ENCODE measurements at regions not wholly inside any gene's neighbourhood (a gene's known extent, or its start where the extent isn't known, plus 50 kb on each side); places are given as distances from the start of the nearest gene placed in this dataset.

DNA sequence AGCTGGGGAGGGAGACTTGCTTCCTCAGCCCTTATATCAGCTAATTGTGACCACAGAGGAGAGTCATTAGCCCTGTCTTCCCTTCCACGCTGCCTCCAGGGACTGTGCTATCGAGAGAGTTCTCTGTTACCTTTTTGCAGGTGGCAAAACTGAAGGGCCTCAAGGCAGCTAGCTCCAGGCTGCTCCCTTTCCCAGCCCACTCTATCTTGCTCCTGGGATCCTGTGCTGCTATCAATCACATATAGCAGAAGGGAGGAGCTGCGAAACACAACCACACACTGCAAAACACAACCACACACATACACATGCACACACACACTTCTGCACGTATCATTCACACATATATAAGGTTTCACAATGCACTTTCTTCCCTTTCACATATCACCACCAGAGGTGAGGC, 205.3 kb upstream of the MTNR1B start:
- Histone ChIP-seq H3K27me3 (no peaks in the 10 kb centered on the region), H3K4me3 (no peak overlapping the region), H3K9me3 (no peaks in the 10 kb centered on the region), H3K27ac (no peak overlapping the region), H3K36me3 (no peaks in the 10 kb centered on the region), H3K4me1 (peaks cover 0 to 11% (median 4%) of the 10 kb centered on the region in 4 donors)
- WGBS, 5 donors = 77 to 84% (median 81%) methylated on average over 4 of the region's 4 CpGs
- no peak for DNase-seq
- intact Hi-C loops (cut with DNase I; ENCODE audit: low total_unique reads) = no loop called here
- TF ChIP-seq POLR2A (IDR thresholded peaks at IDR 0.05) (no peak), EP300 (IDR thresholded peaks at IDR 0.05) (no peak), POLR2AphosphoS5 (IDR thresholded peaks at IDR 0.05) (no peak), CTCF (IDR thresholded peaks at IDR 0.05) (no peak)

GRCh38 chr11:92765082-92765840, 204.2 kb upstream of the MTNR1B start:
- no peak for TF ChIP-seq EP300 (IDR thresholded peaks at IDR 0.05)
- TF ChIP-seq CTCF (IDR thresholded peaks at IDR 0.05) = no peak
- TF ChIP-seq POLR2A (IDR thresholded peaks at IDR 0.05) = no peak
- TF ChIP-seq POLR2AphosphoS5 (IDR thresholded peaks at IDR 0.05) = no peak
- no peaks in the 10 kb centered on the region for H3K9me3 ChIP-seq
- H3K36me3 ChIP-seq = no peaks in the 10 kb centered on the region
- intact Hi-C loops (cut with DNase I; ENCODE audit: low total_unique reads) = no loop called here
- no peaks in the 10 kb centered on the region for H3K27me3 ChIP-seq
- H3K4me3 ChIP-seq = peak overlapping the region in 1 of 4 donors; percentile 22
- peak in 1 of 2 donors; percentile 44 for DNase-seq
- H3K4me1 ChIP-seq = peaks cover 0 to 11% (median 4%) of the 10 kb centered on the region in 4 donors
- H3K27ac ChIP-seq = no peak overlapping the region
- WGBS, 5 donors = 71 to 83% (median 80%) methylated on average over 9 of the region's 9 CpGs

- TF ChIP-seq POLR2A (IDR thresholded peaks at IDR 0.05) (no peak), POLR2AphosphoS5 (IDR thresholded peaks at IDR 0.05) (no peak), EP300 (IDR thresholded peaks at IDR 0.05) (no peak), CTCF (IDR thresholded peaks at IDR 0.05) (no peak)
- Histone ChIP-seq H3K27ac (no peak overlapping the region), H3K36me3 (no peaks in the 10 kb centered on the region), H3K4me3 (peak overlapping the region; percentile 13 to 26 (median 22)), H3K4me1 (peaks cover 0 to 11% (median 4%) of the 10 kb centered on the region in 4 donors), H3K9me3 (no peaks in the 10 kb centered on the region), H3K27me3 (no peaks in the 10 kb centered on the region)
- DNase-seq = peak in 1 of 2 donors; percentile 76
- intact Hi-C loops (cut with DNase I; ENCODE audit: low total_unique reads) = no loop called here
- WGBS, 5 donors = 17 to 34% (median 22%) methylated on average over 10 of the region's 10 CpGs
These were observed 203.5 kb upstream of the MTNR1B start for GRCh38 chr11:92765965-92766371.

DNA sequence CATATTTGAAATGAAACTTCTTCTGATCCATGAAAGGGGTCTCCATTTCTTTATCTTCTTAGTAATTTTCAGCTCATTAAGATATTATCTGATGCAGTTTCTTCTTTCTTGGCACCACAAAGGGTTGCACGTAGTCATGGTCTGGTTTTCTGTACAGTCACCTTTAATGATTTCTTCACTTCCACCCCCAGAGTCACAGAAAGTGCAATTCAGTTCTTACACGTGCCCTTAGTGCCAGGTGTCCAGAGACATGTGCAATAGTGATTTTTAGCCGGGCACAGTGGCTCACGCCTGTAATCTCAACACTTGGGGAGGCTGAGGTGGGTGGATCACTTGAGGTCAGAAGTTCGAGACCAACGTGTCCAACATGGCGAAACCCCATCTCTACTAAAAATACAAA, 202.8 kb upstream of the MTNR1B start:
- H3K27me3 ChIP-seq = no peaks in the 10 kb centered on the region
- H3K4me1 ChIP-seq = peaks cover 0 to 11% (median 4%) of the 10 kb centered on the region in 4 donors
- DNase-seq = no peak
- WGBS, 5 donors = 68 to 85% (median 81%) methylated on average over 7 of the region's 7 CpGs
- intact Hi-C loops (cut with DNase I; ENCODE audit: low total_unique reads) = no loop called here
- no peaks in the 10 kb centered on the region for H3K9me3 ChIP-seq
- peak overlapping the region in 1 of 4 donors; percentile 22 for H3K4me3 ChIP-seq
- TF ChIP-seq EP300 (IDR thresholded peaks at IDR 0.05) (no peak), CTCF (IDR thresholded peaks at IDR 0.05) (no peak), POLR2AphosphoS5 (IDR thresholded peaks at IDR 0.05) (no peak), POLR2A (IDR thresholded peaks at IDR 0.05) (no peak)
- H3K27ac ChIP-seq = no peak overlapping the region
- no peaks in the 10 kb centered on the region for H3K36me3 ChIP-seq

All from stomach (tissue), 8 donors.